ENCODE measurements at regions not wholly inside any gene's neighbourhood (a gene's known extent, or its start where the extent isn't known, plus 50 kb on each side); places are given as distances from the start of the nearest gene placed in this dataset.

- DNase-seq (ENCODE audit: low read depth): no peak
Observed at GRCh38 chr4:83171436-83172039, 57.0 kb upstream of the PLAC8 start.

- no peak for DNase-seq (ENCODE audit: low read depth)
Observed at GRCh38 chr4:83170952-83171399, 56.4 kb upstream of the PLAC8 start.

Data from renal cortical epithelial cell (primary cell).